HepG2 (cell line): ENCODE measurements at regions not wholly inside any gene's neighbourhood (a gene's known extent, or its start where the extent isn't known, plus 50 kb on each side); places are given as distances from the start of the nearest gene placed in this dataset.

Experiments used
- ATAC-seq: fragments of 200-7000 bp; cut with Tn5 transposase; 3 replicates; pipeline ENCODE4 v1.9.1; 2020; ENCODE audit warnings: mild to moderate bottlenecking, moderate library complexity
- BruUV-seq: library from RNA; stranded (reverse); fragments of 400-500 nt; replicated peaks from 2 replicates; lab custom pipeline; 2021; lab: Mats Ljungman, UMichigan
- CTCF ChIA-PET: fragments of 300-600 bp; formaldehyde crosslinking; extraction: SDS; loops from one replicate; lab custom pipeline; 2021; ENCODE audit warnings: low total read pairs, inconsistent platforms, low intra/inter-chr PET ratio; lab: Yijun Ruan, JAX
- POLR2A ChIA-PET: fragments of 350-600 bp; sonication (Branson Sonifier 250); formaldehyde crosslinking; loops from one replicate; lab custom pipeline; 2020; ENCODE audit warnings: antibody characterized with exemption, inconsistent platforms; lab: Yijun Ruan, JAX
- DNase-seq: peaks from one replicate; pipeline ENCODE4 v3.0.0-alpha.2; 2015; ENCODE audit warnings: low spot score
- FAIRE-seq: peaks from 3 replicates; lab custom pipeline; 2011; peaks lifted over from hg19 to GRCh38; lab: Jason Lieb, UNC
- H2AFZ ChIP-seq: one replicate; pipeline ENCODE4 v1.6.1; 2011; ENCODE audit warnings: low read length, inconsistent platforms
- H3K27ac ChIP-seq: fragments of 300-600 bp; 3 replicates; pipeline ENCODE4 v1.8.0; 2011; ENCODE audit warnings: mixed run types, mild to moderate bottlenecking, mixed read lengths, low read length, inconsistent platforms; ENCODE audit not compliant: insufficient read depth; ENCODE audit errors: extremely low read length
- H3K27me3 ChIP-seq, 2 experiments: fragments of 200-600 bp in 1 of 2; 2 replicates in 1 of 2; 3 replicates in 1 of 2; pipeline versions ENCODE4 v1.6.0 to v1.8.0; 2011; ENCODE audit warnings: low read length in 2 of 2, mild to moderate bottlenecking in 2 of 2, moderate library complexity in 2 of 2, inconsistent platforms in 1 of 2; ENCODE audit not compliant: insufficient read depth in 2 of 2, control insufficient read depth in 1 of 2
- H3K36me3 ChIP-seq, 2 experiments: fragments of 200-600 bp in 1 of 2; replicated peaks in 1 of 2; 2 replicates in 1 of 2; 3 replicates in 1 of 2; pipeline versions ENCODE4 v1.5.1 to v1.8.0; 2011; ENCODE audit warnings: low read length in 2 of 2, inconsistent platforms in 1 of 2; ENCODE audit not compliant: insufficient read depth in 2 of 2, control insufficient read depth in 1 of 2
- H3K4me1 ChIP-seq: 2 replicates; pipeline ENCODE4 v1.5.1; 2012; ENCODE audit warnings: low read length, inconsistent platforms; ENCODE audit not compliant: insufficient read depth
- H3K4me2 ChIP-seq: 2 replicates; pipeline ENCODE4 v1.6.0; 2011; ENCODE audit warnings: low read depth, low read length, inconsistent platforms
- H3K4me3 ChIP-seq, 3 experiments: fragments of 200-600 bp in 1 of 3; sonication (generic), shearing (Covaris generic) in 1 of 3; replicated peaks in 1 of 3; 2 replicates each; pipeline ENCODE4 v1.5.1; 2011 to 2016; ENCODE audit warnings: low read length in 3 of 3, inconsistent platforms in 2 of 3, low read depth in 2 of 3, mild to moderate bottlenecking in 2 of 3, control low read depth in 1 of 3, mixed read lengths in 1 of 3; ENCODE audit not compliant: insufficient read depth in 1 of 3
- H3K79me2 ChIP-seq: one replicate; pipeline ENCODE4 v1.6.1; 2011; ENCODE audit warnings: low read length, inconsistent platforms; ENCODE audit not compliant: insufficient read depth
- H3K9ac ChIP-seq: 2 replicates; pipeline ENCODE4 v1.6.0; 2011; ENCODE audit warnings: mild to moderate bottlenecking, low read depth, low read length, inconsistent platforms; ENCODE audit not compliant: insufficient read depth
- H3K9me3 ChIP-seq: 2 replicates; pipeline ENCODE4 v1.5.1; 2012; ENCODE audit warnings: mild to moderate bottlenecking, low read length
- H4K20me1 ChIP-seq: 2 replicates; pipeline ENCODE4 v1.6.0; 2011; ENCODE audit warnings: inconsistent platforms, mild to moderate bottlenecking, low read length, moderate library complexity; ENCODE audit not compliant: insufficient read depth
- ARHGAP35 ChIP-seq: sonication (generic); formaldehyde crosslinking; IDR thresholded peaks from 2 replicates; pipeline ENCODE4 v1.9.0; 2022; ENCODE audit warnings: mild to moderate bottlenecking, inconsistent platforms, moderate library complexity, missing genetic modification reagents, borderline replicate concordance
- FLYWCH1 ChIP-seq: sonication (generic); formaldehyde crosslinking; IDR thresholded peaks from 2 replicates; pipeline ENCODE4 v1.8.1; 2023; ENCODE audit warnings: mild to moderate bottlenecking, missing genetic modification reagents
- FOXK2 ChIP-seq: fragments of 450-650 bp; IDR thresholded peaks from 2 replicates; pipeline ENCODE4 v1.6.1; 2016
- GTF2F1 ChIP-seq: fragments of 150-350 bp; IDR thresholded peaks from 2 replicates; pipeline ENCODE4 v1.6.1; 2014; ENCODE audit warnings: low read length
- HNF4G ChIP-seq, 2 experiments: sonication (generic) in 1 of 2; formaldehyde crosslinking in 1 of 2; IDR thresholded peaks; 2 replicates each; pipeline versions ENCODE4 v1.4.0 to v1.6.1; 2011 to 2020; ENCODE audit warnings: borderline replicate concordance in 2 of 2, low read depth in 2 of 2, mild to moderate bottlenecking in 2 of 2, low read length in 1 of 2, missing genetic modification reagents in 1 of 2, moderate library complexity in 1 of 2
- KLF16 ChIP-seq, 2 experiments: sonication (generic) in 1 of 2; formaldehyde crosslinking in 1 of 2; IDR thresholded peaks; 2 replicates each; pipeline versions ENCODE4 v1.6.1 to v1.8.0; 2016 to 2023; ENCODE audit warnings: missing genetic modification reagents in 2 of 2, missing compliant biosample characterization in 1 of 2
- MEF2D ChIP-seq: sonication (generic); formaldehyde crosslinking; IDR thresholded peaks from 2 replicates; pipeline ENCODE4 v1.5.1; 2020; ENCODE audit warnings: mild to moderate bottlenecking, missing genetic modification reagents
- ONECUT2 ChIP-seq: sonication (generic); formaldehyde crosslinking; IDR thresholded peaks from 2 replicates; pipeline ENCODE4 v1.4.0; 2020; ENCODE audit warnings: missing genetic modification reagents
- WIZ ChIP-seq: sonication (generic); formaldehyde crosslinking; IDR thresholded peaks from 2 replicates; pipeline ENCODE4 v1.5.1; 2020; ENCODE audit warnings: mild to moderate bottlenecking, missing genetic modification reagents
- WGBS: methylation state at CpG from one replicate; pipeline ENCODE4 v1.1.6; 2017; ENCODE audit warnings: low lambda C conversion rate; 5-methylcytosine and 5-hydroxymethylcytosine counted together
- in situ Hi-C: cut with HindIII; loops from 2 replicates; pipeline ENCODE4 v1.10.0; 2017; ENCODE audit warnings: low pct_unique_long_range_greater_than_20kb; ENCODE audit not compliant: extremely low pct_ligation_motif_present
- intact Hi-C: fragments of 100-400 bp; cut with micrococcal nuclease; formaldehyde crosslinking; loops from one replicate; pipeline ENCODE4 v1.10.0; 2022; ENCODE audit not compliant: unreplicated experiment

DNA sequence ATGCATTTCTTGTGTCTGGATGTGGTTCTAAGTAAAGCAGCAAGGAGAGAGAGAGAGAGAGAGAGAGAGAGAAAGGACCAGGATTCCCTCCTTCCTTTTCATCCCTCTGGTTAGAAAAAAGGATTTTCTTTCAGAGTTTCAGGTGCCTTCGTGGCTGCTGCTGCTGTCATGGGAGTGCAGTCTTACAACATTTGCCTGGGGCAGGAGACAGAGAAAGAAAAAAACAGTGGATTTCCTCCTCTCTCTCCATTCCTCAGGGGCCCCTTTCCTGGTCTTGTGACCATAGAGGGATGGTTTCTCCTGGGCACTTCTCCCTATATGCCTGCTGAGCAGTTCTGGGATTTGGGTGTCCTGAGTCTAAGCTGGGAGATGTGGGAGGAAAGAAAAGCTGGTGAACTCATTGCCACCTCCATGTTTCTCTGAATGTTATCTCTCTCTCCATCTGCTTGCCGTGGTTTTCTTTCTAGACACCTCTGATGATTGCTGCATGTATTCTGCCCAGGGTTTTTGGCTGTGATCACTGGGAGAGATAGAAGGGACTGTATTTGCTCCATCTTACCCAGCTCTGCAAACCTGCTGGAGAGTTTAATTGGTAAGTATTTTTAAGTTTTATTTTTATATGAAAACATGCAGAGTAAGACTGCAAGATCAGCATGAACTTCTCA lies 142.4 kb upstream of the RGMA start:
- Histone ChIP-seq H3K4me2 (no peak overlapping the region), H3K9ac (no peak overlapping the region), H3K27me3 (peaks cover 0 to 4% of the 10 kb centered on the region in 2 experiments; a peak in 1 of 5 replicates), H3K9me3 (no peaks in the 10 kb centered on the region), H3K27ac (no peak overlapping the region), H3K4me3 (no peak overlapping the region), H3K4me1 (no peaks in the 10 kb centered on the region), H3K79me2 (no peaks in the 10 kb centered on the region), H2AFZ (no peak overlapping the region), H3K36me3 (no peaks in the 10 kb centered on the region), H4K20me1 (no peaks in the 10 kb centered on the region)
- WGBS = 0% methylated on average over 2 of the region's 2 CpGs
- intact Hi-C loops (no loop called here), in situ Hi-C loops (no loop called here)
- CTCF ChIA-PET = no interaction called here
- FAIRE-seq (no peak), ATAC-seq (no peak), DNase-seq (no peak)
- TF ChIP-seq MEF2D (CRISPR knock-in tag) (no peak), ONECUT2 (CRISPR knock-in tag) (no peak), KLF16 (CRISPR knock-in tag; IDR thresholded peaks at IDR 0.05) (no peak), HNF4G (IDR thresholded peaks at IDR 0.05; ENCODE audit: borderline replicate concordance, low read depth, low read length) (no peak), HNF4G (CRISPR knock-in tag; IDR thresholded peaks at IDR 0.05; ENCODE audit: borderline replicate concordance, low read depth) (no peak)
- BruUV-seq = no TSS peak
- POLR2A ChIA-PET = no interaction called here

GRCh38 chr15:93228546-93228945 lies 139.5 kb upstream of the RGMA start:
- FAIRE-seq = no peak
- in situ Hi-C loops = no loop called here
- Histone ChIP-seq H3K4me2 (no peak overlapping the region), H3K9ac (no peak overlapping the region), H3K4me3 (no peak overlapping the region), H3K9me3 (no peaks in the 10 kb centered on the region), H3K36me3 (no peaks in the 10 kb centered on the region), H3K27me3 (0 out of 5 replicates have a peak, but pooled peaks cover 0 to 4% of the 10 kb centered on the region in 2 experiments), H3K4me1 (no peaks in the 10 kb centered on the region), H3K79me2 (no peaks in the 10 kb centered on the region), H3K27ac (no peak overlapping the region), H4K20me1 (no peaks in the 10 kb centered on the region), H2AFZ (no peak overlapping the region)
- TF ChIP-seq ARHGAP35 (no peak), FLYWCH1 (no peak), GTF2F1 (no peak), WIZ (CRISPR knock-in tag) (no peak), FOXK2 (no peak)
- DNase-seq = no peak
- ChIA-PET POLR2A (no interaction called here), CTCF (no interaction called here)
- intact Hi-C loops = no loop called here
- no peak for ATAC-seq
- BruUV-seq = no TSS peak
- 18% methylated on average over 3 of the region's 3 CpGs for WGBS
